ENCODE measurements at regions not wholly inside any gene's neighbourhood (a gene's known extent, or its start where the extent isn't known, plus 50 kb on each side); places are given as distances from the start of the nearest gene placed in this dataset.
"Not testable (repeated sequence)": the region's sequence is repeated elsewhere in the genome, so short reads cannot be mapped to it uniquely, and the experiment has no call there.

DNA sequence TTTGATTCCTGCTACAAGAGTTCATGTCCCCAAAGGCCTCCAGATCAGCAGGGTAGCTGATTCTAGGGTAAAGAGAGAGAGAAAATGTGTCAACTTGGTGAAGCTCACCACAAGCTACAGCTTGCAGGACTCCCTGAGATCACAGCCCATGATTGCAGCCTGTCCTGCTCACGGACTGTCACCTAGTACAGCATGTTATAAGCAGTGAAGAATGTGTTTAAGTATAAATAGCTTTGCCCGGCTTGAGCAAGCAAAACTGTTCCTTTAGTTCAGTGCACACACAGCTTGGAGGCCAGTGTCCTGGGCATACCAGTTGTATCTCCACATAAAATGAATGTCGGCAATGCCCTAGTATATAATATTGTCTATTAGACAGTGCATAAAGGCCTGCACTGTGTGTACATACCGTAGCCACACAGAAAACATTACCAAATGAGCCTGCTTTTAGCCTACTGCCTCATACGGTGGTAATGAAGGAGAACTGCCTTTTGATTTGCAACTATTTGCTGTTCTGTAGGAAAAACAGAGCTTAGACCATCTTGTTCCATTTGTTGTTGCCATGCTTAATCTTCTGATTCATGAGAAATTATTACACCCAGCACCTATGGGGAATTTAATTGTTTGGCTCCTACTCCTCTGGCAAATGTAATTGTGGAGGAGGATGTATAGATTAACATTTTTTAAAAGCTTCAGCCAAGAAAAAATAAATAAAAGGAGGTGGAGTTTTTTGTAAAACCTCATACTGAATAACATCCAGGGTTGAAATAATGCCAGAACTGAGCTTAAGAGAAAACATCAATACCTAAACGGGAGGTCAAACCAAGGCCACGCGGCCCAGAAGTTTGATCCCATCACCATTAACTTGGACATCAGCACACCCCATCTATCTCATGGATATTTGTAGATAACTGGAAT is 108.1 kb upstream of the G2E3 start:
- H3K4me3 ChIP-seq (ENCODE audit: low read length), result no peak overlapping the region
- no peak for DNase-seq (ENCODE audit: low read depth)
- TF ChIP-seq, protein P1, sequence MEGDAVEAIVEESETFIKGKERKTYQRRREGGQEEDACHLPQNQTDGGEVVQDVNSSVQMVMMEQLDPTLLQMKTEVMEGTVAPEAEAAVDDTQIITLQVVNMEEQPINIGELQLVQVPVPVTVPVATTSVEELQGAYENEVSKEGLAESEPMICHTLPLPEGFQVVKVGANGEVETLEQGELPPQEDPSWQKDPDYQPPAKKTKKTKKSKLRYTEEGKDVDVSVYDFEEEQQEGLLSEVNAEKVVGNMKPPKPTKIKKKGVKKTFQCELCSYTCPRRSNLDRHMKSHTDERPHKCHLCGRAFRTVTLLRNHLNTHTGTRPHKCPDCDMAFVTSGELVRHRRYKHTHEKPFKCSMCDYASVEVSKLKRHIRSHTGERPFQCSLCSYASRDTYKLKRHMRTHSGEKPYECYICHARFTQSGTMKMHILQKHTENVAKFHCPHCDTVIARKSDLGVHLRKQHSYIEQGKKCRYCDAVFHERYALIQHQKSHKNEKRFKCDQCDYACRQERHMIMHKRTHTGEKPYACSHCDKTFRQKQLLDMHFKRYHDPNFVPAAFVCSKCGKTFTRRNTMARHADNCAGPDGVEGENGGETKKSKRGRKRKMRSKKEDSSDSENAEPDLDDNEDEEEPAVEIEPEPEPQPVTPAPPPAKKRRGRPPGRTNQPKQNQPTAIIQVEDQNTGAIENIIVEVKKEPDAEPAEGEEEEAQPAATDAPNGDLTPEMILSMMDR (conservative IDR thresholded peaks at IDR 0.05; ENCODE audit: low read length), result no peak

DNA sequence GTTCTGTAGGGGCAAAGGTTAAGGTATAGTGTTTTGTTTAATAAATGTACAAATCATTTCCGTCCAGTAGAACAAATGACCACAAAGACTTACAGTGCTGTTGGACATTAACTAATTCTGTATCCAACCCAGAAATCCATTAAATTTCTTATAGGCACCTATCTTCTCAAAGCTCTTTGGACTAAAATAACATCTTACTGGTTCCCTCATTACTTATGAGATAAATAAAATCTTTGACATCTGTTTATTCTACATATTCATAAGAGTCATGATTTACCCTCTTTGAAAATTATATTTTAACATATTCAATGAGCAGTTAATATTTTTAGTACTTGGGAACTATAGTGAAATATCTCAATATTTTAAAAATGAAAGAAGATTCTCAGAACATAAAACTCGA is 102.7 kb upstream of the G2E3 start:
- H3K4me3 ChIP-seq (ENCODE audit: low read length), result no peak overlapping the region
- TF ChIP-seq, protein P1 (conservative IDR thresholded peaks at IDR 0.05; ENCODE audit: low read length), result no peak
- DNase-seq (ENCODE audit: low read depth), result no peak

DNA sequence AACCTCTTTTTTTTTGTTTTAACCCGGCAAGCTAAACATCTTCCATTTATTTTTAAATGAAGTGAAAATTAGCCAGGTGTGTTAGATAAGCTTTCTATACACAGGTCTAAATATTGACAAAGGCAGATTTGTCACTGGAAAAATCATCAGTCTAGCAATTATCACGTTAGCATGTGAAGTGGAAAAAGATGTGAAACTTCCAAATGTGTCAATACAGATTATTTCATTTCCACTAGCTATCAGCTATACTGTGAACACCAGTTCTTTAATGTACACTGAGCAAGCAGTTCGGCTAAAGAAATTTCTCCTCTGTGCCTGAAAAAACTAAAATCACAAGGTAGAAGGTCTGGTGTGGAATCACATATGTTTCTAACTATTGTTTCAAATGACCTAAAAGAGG is 96.6 kb upstream of the G2E3 start:
- no peak overlapping the region for H3K4me3 ChIP-seq (ENCODE audit: low read length)
- DNase-seq (ENCODE audit: low read depth), result no peak
- TF ChIP-seq, protein P1 (conservative IDR thresholded peaks at IDR 0.05; ENCODE audit: low read length), result no peak

DNA sequence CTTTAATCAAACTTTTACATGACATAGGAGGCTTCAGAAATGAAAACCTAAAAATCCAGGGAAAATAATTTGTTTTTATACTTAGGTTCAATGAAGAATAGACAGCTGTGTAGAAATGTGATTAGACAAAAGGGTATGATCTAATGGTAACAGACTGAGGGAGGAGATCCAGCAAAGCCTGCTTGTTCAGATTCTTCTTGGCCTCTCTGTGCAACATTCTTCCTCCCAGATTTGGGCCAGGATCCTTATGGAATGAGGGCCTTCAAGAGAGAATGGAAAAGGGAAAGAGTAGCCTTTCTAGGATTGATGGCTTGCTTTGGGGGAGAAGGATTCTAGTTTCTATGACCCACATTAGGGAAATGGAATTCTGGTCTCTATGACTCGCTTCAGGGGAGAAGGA is 94.5 kb upstream of the G2E3 start:
- H3K4me3 ChIP-seq (ENCODE audit: low read length), result no peak overlapping the region
- DNase-seq (ENCODE audit: low read depth), result no peak
- TF ChIP-seq, protein P1 (conservative IDR thresholded peaks at IDR 0.05; ENCODE audit: low read length), result no peak

DNA sequence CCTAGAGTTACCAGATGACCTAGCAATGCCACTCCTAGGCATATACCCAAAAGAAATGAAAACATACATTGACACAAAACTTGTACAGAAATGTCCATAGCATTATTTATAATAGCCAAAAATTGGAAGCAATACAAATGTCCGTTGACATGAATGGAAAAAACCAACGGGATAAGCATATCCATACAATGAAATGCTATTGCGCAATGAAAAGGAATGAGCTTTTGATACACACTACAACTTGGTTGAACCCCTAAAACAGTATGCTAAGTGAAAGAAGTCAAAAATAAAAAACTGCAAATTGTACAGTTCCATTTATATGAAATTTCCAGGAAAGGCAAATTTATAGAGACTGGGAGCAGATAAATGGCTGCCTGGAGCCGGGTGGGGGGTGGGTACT is 90.6 kb upstream of the G2E3 start:
- no peak overlapping the region for H3K4me3 ChIP-seq (ENCODE audit: low read length)

DNA sequence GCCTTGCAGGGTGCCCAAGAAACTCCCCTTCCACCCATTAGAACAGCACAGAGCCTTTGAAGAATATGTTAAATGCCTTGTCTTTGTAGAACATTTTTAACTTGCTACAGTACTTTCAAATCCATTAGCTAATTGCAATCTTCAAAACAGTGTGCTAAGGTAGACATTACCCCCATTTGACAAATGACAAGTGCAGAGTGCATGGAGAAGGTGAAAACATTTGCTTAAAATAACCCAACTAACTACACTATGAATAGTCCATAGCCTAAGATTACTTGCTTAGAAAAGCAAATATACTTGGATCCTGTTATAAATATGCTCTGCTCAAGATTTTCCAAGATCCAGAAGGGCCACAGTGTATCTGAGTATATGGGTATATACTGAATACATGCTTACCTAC is 87.0 kb upstream of the G2E3 start:
- no peak for DNase-seq (ENCODE audit: low read depth)
- TF ChIP-seq, protein P1 (conservative IDR thresholded peaks at IDR 0.05; ENCODE audit: low read length), result no peak
- H3K4me3 ChIP-seq (ENCODE audit: low read length), result no peak overlapping the region

More for the DNA sequence above, 90.6 kb upstream of the G2E3 start:
- TF ChIP-seq, protein P1 (conservative IDR thresholded peaks at IDR 0.05; ENCODE audit: low read length), result no peak
- no peak for DNase-seq (ENCODE audit: low read depth)

DNA sequence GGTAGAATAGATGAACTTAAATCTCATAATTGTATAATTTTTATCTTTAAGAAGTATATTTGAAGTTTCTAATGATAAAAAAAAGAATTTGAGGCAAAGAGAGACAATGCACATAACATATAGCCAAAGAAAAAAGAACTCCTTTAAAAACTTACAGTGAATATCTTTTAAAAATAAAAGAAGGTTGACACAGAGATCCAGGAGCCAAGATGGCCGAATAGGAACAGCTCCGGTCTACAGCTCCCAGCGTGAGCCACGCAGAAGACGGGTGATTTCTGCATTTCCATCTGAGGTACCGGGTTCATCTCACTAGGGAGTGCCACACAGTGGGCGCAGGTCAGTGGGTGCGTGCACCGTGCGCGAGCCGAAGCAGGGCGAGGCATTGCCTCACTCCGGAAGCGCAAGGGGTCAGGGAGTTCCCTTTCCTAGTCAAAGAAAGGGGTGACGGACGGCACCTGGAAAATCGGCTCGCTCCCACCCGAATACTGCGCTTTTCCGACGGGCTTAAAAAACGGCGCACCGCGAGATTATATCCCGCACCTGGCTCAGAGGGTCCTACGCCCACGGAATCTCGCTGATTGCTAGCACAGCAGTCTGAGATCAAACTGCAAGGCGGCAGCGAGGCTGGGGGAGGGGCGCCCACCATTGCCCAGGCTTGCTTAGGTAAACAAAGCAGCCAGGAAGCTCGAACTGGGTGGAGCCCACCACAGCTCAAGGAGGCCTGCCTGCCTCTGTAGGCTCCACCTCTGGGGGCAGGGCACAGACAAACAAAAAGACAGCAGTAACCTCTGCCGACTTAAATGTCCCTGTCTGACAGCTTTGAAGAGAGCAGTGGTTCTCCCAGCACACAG is 84.9 kb upstream of the G2E3 start:
- not testable (repeated sequence) for DNase-seq (ENCODE audit: low read depth)

More for the DNA sequence above, 84.9 kb upstream of the G2E3 start:
- H3K4me3 ChIP-seq (ENCODE audit: low read length), result not testable (repeated sequence)
